Glutamatergic neuron (in vitro differentiated cells): ENCODE measurements at regions not wholly inside any gene's neighbourhood (a gene's known extent, or its start where the extent isn't known, plus 50 kb on each side); places are given as distances from the start of the nearest gene placed in this dataset.

ENCODE experiments used
- DNase-seq: peaks from one replicate; pipeline ENCODE4 v3.0.0; 2022
- H3K27ac Mint-ChIP-seq: one replicate; pipeline ENCODE4 v1.8.0; 2020; ENCODE audit warnings: mild to moderate bottlenecking, mixed read lengths, inconsistent platforms; ENCODE audit not compliant: unreplicated experiment
- H3K27me3 Mint-ChIP-seq: one replicate; pipeline ENCODE4 v1.8.0; 2020; ENCODE audit warnings: mild to moderate bottlenecking, moderate library complexity, mixed read lengths, inconsistent platforms; ENCODE audit not compliant: unreplicated experiment
- H3K36me3 Mint-ChIP-seq: one replicate; pipeline ENCODE4 v1.8.0; 2020; ENCODE audit warnings: mild to moderate bottlenecking, mixed read lengths, inconsistent platforms; ENCODE audit not compliant: unreplicated experiment
- H3K4me1 Mint-ChIP-seq: one replicate; pipeline ENCODE4 v1.8.0; 2020; ENCODE audit warnings: mild to moderate bottlenecking, low read depth, mixed read lengths, inconsistent platforms; ENCODE audit not compliant: unreplicated experiment
- H3K4me3 Mint-ChIP-seq: one replicate; pipeline ENCODE4 v1.8.0; 2020; ENCODE audit warnings: mild to moderate bottlenecking, mixed read lengths, inconsistent platforms; ENCODE audit not compliant: unreplicated experiment
- H3K9me3 Mint-ChIP-seq: one replicate; pipeline ENCODE4 v1.8.0; 2020; ENCODE audit warnings: mild to moderate bottlenecking, moderate library complexity, mixed read lengths, inconsistent platforms; ENCODE audit not compliant: unreplicated experiment
- CTCF ChIP-seq: fragments of 200-600 bp; sonication (generic); IDR thresholded peaks from one replicate; pipeline ENCODE4 v1.5.0; 2021; ENCODE audit not compliant: partially characterized antibody, unreplicated experiment

- no peak for DNase-seq
- peaks cover 4% of the 10 kb centered on the region for H3K9me3 Mint-ChIP-seq
- H3K4me3 Mint-ChIP-seq = no peak overlapping the region
- no peak overlapping the region for H3K27ac Mint-ChIP-seq
- H3K27me3 Mint-ChIP-seq = peaks cover 4% of the 10 kb centered on the region
- TF ChIP-seq CTCF = no peak
- no peaks in the 10 kb centered on the region for H3K4me1 Mint-ChIP-seq
- peaks cover 7% of the 10 kb centered on the region for H3K36me3 Mint-ChIP-seq
These were observed 349.9 kb downstream of the TSN start for GRCh38 chr2:122105171-122105876.

DNA sequence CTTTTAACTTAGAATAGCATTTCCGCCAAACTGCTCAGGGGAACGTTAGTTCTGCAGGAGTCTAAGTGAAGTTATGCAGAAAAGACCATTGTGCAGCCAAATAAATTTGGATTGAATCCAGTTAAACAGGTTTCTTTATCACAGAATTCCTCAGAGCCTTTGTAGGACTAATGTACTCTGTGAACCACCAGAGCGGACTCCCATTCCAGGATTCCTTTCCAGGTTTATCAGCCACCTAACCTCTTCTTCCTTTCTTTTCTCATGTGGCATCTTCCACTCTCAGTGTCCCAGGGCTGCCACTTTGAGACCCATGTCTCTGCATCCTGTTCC, 350.4 kb downstream of the TSN start:
- no peak for TF ChIP-seq CTCF
- Mint-ChIP-seq H3K9me3 (peaks cover 4% of the 10 kb centered on the region), H3K27ac (no peak overlapping the region), H3K27me3 (peaks cover 4% of the 10 kb centered on the region), H3K4me1 (no peaks in the 10 kb centered on the region), H3K4me3 (no peak overlapping the region), H3K36me3 (peaks cover 7% of the 10 kb centered on the region)
- DNase-seq = no peak

- Mint-ChIP-seq H3K36me3 (peaks cover 7% of the 10 kb centered on the region), H3K9me3 (peaks cover 3% of the 10 kb centered on the region), H3K27ac (no peak overlapping the region), H3K27me3 (peaks cover 5% of the 10 kb centered on the region), H3K4me1 (no peaks in the 10 kb centered on the region), H3K4me3 (no peak overlapping the region)
- TF ChIP-seq CTCF = no peak
- DNase-seq = no peak
These were observed 352.7 kb downstream of the TSN start for GRCh38 chr2:122108186-122108585.

DNA sequence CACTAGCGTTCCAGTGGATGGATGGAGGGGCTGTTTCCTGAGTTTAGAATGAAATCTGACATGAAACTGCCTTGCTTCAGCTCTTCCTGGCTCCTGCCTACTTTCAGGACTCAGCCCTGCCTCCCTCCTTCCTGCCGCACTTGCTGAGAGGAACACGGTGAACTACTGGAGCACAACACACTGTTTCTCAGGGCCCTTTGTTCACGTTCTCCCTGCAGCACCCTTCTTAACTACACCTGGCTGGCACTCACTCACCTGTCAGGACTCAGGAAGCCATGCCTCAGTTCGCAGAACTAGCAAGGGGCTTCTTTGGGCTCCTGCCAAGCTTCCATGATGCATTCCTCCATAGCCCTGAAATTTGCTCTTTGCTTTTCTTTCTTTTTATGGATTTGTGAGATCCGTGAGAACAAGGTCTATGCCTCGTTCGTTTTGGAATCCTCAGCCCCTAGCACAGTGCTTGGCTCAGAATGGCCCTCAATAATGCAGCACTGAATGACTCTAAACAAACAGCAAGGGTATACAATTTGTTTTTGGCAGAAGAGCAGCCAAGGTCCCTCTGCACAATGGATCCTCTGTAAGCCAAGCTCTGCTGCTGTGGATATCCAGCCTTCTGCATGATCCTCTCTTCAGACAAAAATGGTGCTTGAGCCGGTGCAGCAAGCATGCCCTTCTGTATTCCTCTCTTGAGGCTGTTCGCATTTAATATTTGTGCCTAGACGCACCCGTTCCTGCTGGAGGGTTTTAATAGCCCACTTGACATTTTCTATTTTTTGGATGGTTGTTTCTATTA, 357.0 kb downstream of the TSN start:
- H3K4me3 Mint-ChIP-seq = no peak overlapping the region
- no peaks in the 10 kb centered on the region for H3K36me3 Mint-ChIP-seq
- no peaks in the 10 kb centered on the region for H3K4me1 Mint-ChIP-seq
- TF ChIP-seq CTCF = no peak
- peaks cover 3% of the 10 kb centered on the region for H3K9me3 Mint-ChIP-seq
- peaks cover 7% of the 10 kb centered on the region for H3K27me3 Mint-ChIP-seq
- no peak overlapping the region for H3K27ac Mint-ChIP-seq
- DNase-seq = no peak

- Mint-ChIP-seq H3K4me1 (no peaks in the 10 kb centered on the region), H3K9me3 (peaks cover 4% of the 10 kb centered on the region), H3K27me3 (peaks cover 4% of the 10 kb centered on the region), H3K4me3 (no peak overlapping the region), H3K27ac (no peak overlapping the region), H3K36me3 (no peaks in the 10 kb centered on the region)
- no peak for TF ChIP-seq CTCF
- DNase-seq = no peak
These were observed 359.0 kb downstream of the TSN start for GRCh38 chr2:122114421-122114820.
